ENCODE measurements at regions not wholly inside any gene's neighbourhood (a gene's known extent, or its start where the extent isn't known, plus 50 kb on each side); places are given as distances from the start of the nearest gene placed in this dataset.

DNA sequence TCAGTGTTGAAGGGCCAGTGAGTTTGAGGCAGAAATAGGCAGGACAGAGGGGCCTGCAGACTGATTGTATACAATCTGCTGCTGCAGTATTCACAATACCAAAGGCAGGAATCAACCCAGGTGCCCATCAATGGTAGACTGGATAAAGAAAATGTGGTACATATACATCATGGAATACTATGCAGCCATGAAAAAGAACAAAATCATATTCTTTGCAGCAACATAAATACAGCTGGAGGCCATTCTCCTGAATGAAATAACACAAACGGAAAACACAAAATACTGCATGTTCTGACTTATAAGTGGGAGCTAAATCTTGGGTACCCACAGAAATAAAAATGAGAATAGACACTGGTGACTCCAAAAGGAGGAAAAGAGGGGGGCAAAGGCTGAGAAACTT is 485.1 kb downstream of the XYLT1 start:
- intact Hi-C loops (cut with DNase I; ENCODE audit: low total_unique reads) (no loop called here), in situ Hi-C loops (cut with MboI; ENCODE audit: low pct_ligation_motif_present in 1 of 4, low pct_unique_long_range_greater_than_20kb in 1 of 4, low sequenced_read_pairs in 3 of 4) (no loop called here)
- Histone ChIP-seq H3K9me3 (no peaks in the 10 kb centered on the region), H3K36me3 (no peaks in the 10 kb centered on the region), H3K4me1 (peaks cover 0 to under 1% (median 0%) of the 10 kb centered on the region in 4 donors), H3K27me3 (no peaks in the 10 kb centered on the region), H3K27ac (no peak overlapping the region), H3K4me3 (no peak overlapping the region)
- no peak for DNase-seq
- 90% methylated on average over 1 of the region's 1 CpG; no CpG with 5 or more reads in 1 of the 2 donors for WGBS, 2 donors (ENCODE audit: low coverage in 1 of 2)
- TF ChIP-seq, protein P1, sequence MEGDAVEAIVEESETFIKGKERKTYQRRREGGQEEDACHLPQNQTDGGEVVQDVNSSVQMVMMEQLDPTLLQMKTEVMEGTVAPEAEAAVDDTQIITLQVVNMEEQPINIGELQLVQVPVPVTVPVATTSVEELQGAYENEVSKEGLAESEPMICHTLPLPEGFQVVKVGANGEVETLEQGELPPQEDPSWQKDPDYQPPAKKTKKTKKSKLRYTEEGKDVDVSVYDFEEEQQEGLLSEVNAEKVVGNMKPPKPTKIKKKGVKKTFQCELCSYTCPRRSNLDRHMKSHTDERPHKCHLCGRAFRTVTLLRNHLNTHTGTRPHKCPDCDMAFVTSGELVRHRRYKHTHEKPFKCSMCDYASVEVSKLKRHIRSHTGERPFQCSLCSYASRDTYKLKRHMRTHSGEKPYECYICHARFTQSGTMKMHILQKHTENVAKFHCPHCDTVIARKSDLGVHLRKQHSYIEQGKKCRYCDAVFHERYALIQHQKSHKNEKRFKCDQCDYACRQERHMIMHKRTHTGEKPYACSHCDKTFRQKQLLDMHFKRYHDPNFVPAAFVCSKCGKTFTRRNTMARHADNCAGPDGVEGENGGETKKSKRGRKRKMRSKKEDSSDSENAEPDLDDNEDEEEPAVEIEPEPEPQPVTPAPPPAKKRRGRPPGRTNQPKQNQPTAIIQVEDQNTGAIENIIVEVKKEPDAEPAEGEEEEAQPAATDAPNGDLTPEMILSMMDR (IDR thresholded peaks at IDR 0.05): no peak
- no peak for TF ChIP-seq POLR2AphosphoS5 (IDR thresholded peaks at IDR 0.05)
- no peak for TF ChIP-seq EP300 (IDR thresholded peaks at IDR 0.05; ENCODE audit: low read depth)
- TF ChIP-seq POLR2A (IDR thresholded peaks at IDR 0.05): no peak

DNA sequence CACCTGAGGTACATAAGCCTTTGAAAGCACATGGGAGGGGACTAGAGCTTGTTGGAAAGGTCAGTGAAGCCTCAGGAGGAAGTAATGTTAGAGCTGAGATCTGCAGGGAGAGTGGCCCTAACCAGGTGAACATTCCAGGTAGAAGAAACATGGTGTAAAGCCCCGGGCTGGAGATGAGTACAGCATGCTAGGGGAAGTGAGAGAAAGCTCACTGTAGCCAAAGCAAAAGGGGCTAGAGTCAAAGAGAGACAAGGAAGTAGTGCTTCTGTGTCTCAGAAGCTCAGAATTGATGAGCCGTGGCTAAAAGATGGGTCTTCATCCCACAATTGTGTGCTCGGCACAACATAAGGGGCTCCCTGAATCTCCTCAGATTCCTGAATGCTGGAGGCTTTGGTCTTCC is 481.8 kb downstream of the XYLT1 start:
- WGBS, 2 donors (ENCODE audit: low coverage in 1 of 2): 62% methylated on average over 3 of the region's 3 CpGs; no CpG with 5 or more reads in 1 of the 2 donors
- intact Hi-C loops (cut with DNase I; ENCODE audit: low total_unique reads): no loop called here
- in situ Hi-C loops (cut with MboI; ENCODE audit: low pct_ligation_motif_present in 1 of 4, low pct_unique_long_range_greater_than_20kb in 1 of 4, low sequenced_read_pairs in 3 of 4): no loop called here
- Histone ChIP-seq H3K36me3 (no peaks in the 10 kb centered on the region), H3K9me3 (no peaks in the 10 kb centered on the region), H3K4me1 (no peaks in the 10 kb centered on the region), H3K4me3 (no peak overlapping the region), H3K27me3 (no peaks in the 10 kb centered on the region), H3K27ac (no peak overlapping the region)
- DNase-seq: no peak
- TF ChIP-seq POLR2AphosphoS5 (IDR thresholded peaks at IDR 0.05): no peak
- TF ChIP-seq EP300 (IDR thresholded peaks at IDR 0.05; ENCODE audit: low read depth): no peak
- TF ChIP-seq POLR2A (IDR thresholded peaks at IDR 0.05): no peak
- TF ChIP-seq, protein P1 (IDR thresholded peaks at IDR 0.05): no peak

DNA sequence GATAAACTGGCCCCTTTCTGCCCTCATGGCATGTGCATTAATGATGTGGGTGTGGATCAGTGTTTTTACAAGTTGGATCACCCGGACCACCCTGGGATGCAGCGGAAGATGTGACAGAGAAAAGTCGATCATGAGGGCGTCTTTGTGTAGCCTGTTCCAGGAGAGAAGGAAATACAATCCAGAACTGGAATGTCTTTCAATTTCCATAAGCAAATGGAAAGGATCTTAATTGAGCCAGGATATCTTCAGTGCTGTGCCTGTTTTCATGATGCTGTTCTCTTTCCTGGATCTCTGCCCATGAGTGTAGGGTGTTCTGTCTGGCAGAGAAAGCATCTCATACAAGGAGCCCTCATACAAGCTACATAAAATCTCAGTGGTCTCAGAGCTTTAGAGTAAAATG is 481.4 kb downstream of the XYLT1 start:
- no peaks in the 10 kb centered on the region for H3K36me3 ChIP-seq
- TF ChIP-seq, protein P1 (IDR thresholded peaks at IDR 0.05): no peak
- TF ChIP-seq POLR2AphosphoS5 (IDR thresholded peaks at IDR 0.05): no peak
- in situ Hi-C loops (cut with MboI; ENCODE audit: low pct_ligation_motif_present in 1 of 4, low pct_unique_long_range_greater_than_20kb in 1 of 4, low sequenced_read_pairs in 3 of 4): no loop called here
- H3K9me3 ChIP-seq: no peaks in the 10 kb centered on the region
- H3K4me3 ChIP-seq: no peak overlapping the region
- intact Hi-C loops (cut with DNase I; ENCODE audit: low total_unique reads): no loop called here
- no peak overlapping the region for H3K27ac ChIP-seq
- no peak for DNase-seq
- no peaks in the 10 kb centered on the region for H3K27me3 ChIP-seq
- no peaks in the 10 kb centered on the region for H3K4me1 ChIP-seq
- 82% methylated on average over 4 of the region's 4 CpGs; no CpG with 5 or more reads in 1 of the 2 donors for WGBS, 2 donors (ENCODE audit: low coverage in 1 of 2)

DNA sequence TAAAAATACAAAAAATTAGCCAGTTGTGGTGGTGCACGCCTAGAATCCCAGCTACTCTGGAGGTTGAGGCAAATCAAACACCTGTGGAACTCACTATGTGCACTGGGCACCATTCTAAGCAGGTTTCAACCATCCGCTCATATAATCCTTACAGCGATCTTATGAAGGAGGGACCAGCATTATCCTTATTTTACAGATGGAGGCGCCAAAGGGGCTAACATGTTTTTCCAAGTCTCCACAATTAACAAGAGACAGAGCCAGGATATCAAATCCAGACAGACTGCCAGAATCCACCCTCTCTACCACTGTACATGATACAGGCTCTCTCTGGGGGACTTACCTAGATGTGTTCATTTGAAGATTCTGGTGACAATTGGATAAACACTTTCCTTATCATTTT is 479.0 kb downstream of the XYLT1 start:
- TF ChIP-seq, protein P1 (IDR thresholded peaks at IDR 0.05): no peak
- TF ChIP-seq EP300 (IDR thresholded peaks at IDR 0.05; ENCODE audit: low read depth) (no peak), POLR2AphosphoS5 (IDR thresholded peaks at IDR 0.05) (no peak), POLR2A (IDR thresholded peaks at IDR 0.05) (no peak)
- 93 to 100% methylated on average over 3 to 4 of the region's 4 CpGs for WGBS, 2 donors (ENCODE audit: low coverage in 1 of 2)
- no peak overlapping the region for H3K27ac ChIP-seq
- no peak for DNase-seq
- H3K9me3 ChIP-seq: no peaks in the 10 kb centered on the region
- H3K27me3 ChIP-seq: no peaks in the 10 kb centered on the region
- intact Hi-C loops (cut with DNase I; ENCODE audit: low total_unique reads) (no loop called here), in situ Hi-C loops (cut with MboI; ENCODE audit: low pct_ligation_motif_present in 1 of 4, low pct_unique_long_range_greater_than_20kb in 1 of 4, low sequenced_read_pairs in 3 of 4) (no loop called here)
- H3K36me3 ChIP-seq: no peaks in the 10 kb centered on the region
- H3K4me1 ChIP-seq: no peaks in the 10 kb centered on the region
- H3K4me3 ChIP-seq: no peak overlapping the region
